ENCODE measurements at regions not wholly inside any gene's neighbourhood (a gene's known extent, or its start where the extent isn't known, plus 50 kb on each side); places are given as distances from the start of the nearest gene placed in this dataset.

GRCh38 chr22:47445212-47445611 lies 682.8 kb downstream of the TBC1D22A start:
- no peak for TF ChIP-seq CTCF (IDR thresholded peaks at IDR 0.05)
- TF ChIP-seq ZFX (IDR thresholded peaks at IDR 0.05; ENCODE audit: borderline replicate concordance), result no peak
